AG09319 (cell line): ENCODE measurements at regions not wholly inside any gene's neighbourhood (a gene's known extent, or its start where the extent isn't known, plus 50 kb on each side); places are given as distances from the start of the nearest gene placed in this dataset.
"Not testable (repeated sequence)": the region's sequence is repeated elsewhere in the genome, so short reads cannot be mapped to it uniquely, and the experiment has no call there.

Source experiments
- DNase-seq: peaks from one replicate; pipeline ENCODE4 v3.0.0-alpha.2; 2010; ENCODE audit warnings: low read depth; ENCODE audit errors: extremely low read depth
- CTCF ChIP-seq: IDR thresholded peaks from 2 replicates; pipeline ENCODE4 v1.5.1; 2011; ENCODE audit warnings: low read depth, mild to moderate bottlenecking, inconsistent platforms, low read length, moderate library complexity

- DNase-seq: no peak
- TF ChIP-seq CTCF: no peak
Measured at GRCh38 chr6:155534678-155535077, 79.0 kb upstream of the NOX3 start.

- DNase-seq: peak; percentile 8
- peak; percentile 79 for TF ChIP-seq CTCF
Measured at GRCh38 chr6:155530219-155530834, 74.7 kb upstream of the NOX3 start.

- not testable (repeated sequence) for DNase-seq
Measured at GRCh38 chr6:155529814-155530213, 74.2 kb upstream of the NOX3 start.

GRCh38 chr6:155528982-155529453, 73.4 kb upstream of the NOX3 start:
- no peak for TF ChIP-seq CTCF
- peak; percentile 67 for DNase-seq

- TF ChIP-seq CTCF: no peak
- no peak for DNase-seq
Measured at GRCh38 chr6:155528335-155528734, 72.7 kb upstream of the NOX3 start.

GRCh38 chr6:155527443-155527842, 71.8 kb upstream of the NOX3 start:
- no peak for DNase-seq
- TF ChIP-seq CTCF: no peak

- TF ChIP-seq CTCF: no peak
- DNase-seq: peak; percentile 19
Measured at GRCh38 chr6:155523821-155524651, 68.4 kb upstream of the NOX3 start.
